K562 (cell line): ENCODE measurements at regions not wholly inside any gene's neighbourhood (a gene's known extent, or its start where the extent isn't known, plus 50 kb on each side); places are given as distances from the start of the nearest gene placed in this dataset.

Experiments used
- ATAC-seq: fragments of 200-7000 bp; cut with Tn5 transposase; 3 replicates; pipeline ENCODE4 v1.9.1; 2020; ENCODE audit warnings: moderate library complexity
- BruUV-seq: library from RNA; stranded (reverse); fragments of 400-500 nt; replicated peaks from 2 replicates; lab custom pipeline; 2021; lab: Mats Ljungman, UMichigan
- CTCF ChIA-PET: fragments of 300-600 bp; formaldehyde crosslinking; extraction: SDS; loops from one replicate; lab custom pipeline; 2021; ENCODE audit warnings: low intra/inter-chr PET ratio; lab: Yijun Ruan, JAX
- POLR2A ChIA-PET: fragments of 300-600, 350-650 bp; sonication (Branson Sonifier 250); formaldehyde crosslinking; extraction: SDS; loops from one replicate; lab custom pipeline; 2021; ENCODE audit warnings: antibody characterized with exemption, inconsistent platforms; lab: Yijun Ruan, JAX
- DNase-seq, 4 experiments: peaks; one replicate each; pipeline versions ENCODE4 v3.0.0 to v3.0.0-alpha.2; 2011 to 2018; ENCODE audit warnings: low spot score in 3 of 4, mixed read lengths in 3 of 4; ENCODE audit errors: extremely low read depth in 1 of 4
- FAIRE-seq: peaks from 2 replicates; lab custom pipeline; 2011; peaks lifted over from hg19 to GRCh38; lab: Jason Lieb, UNC
- H2AFZ ChIP-seq: 2 replicates; pipeline ENCODE4 v1.6.0; 2011; ENCODE audit warnings: low read depth, low read length, control low read depth, inconsistent platforms
- H3K27ac ChIP-seq: fragments of 200-600 bp; 3 replicates; pipeline ENCODE4 v1.8.0; 2011; ENCODE audit warnings: low read depth, mild to moderate bottlenecking, control low read depth, inconsistent platforms, low read length, moderate library complexity, mixed read lengths; ENCODE audit errors: extremely low read depth
- H3K27me3 ChIP-seq, 2 experiments: fragments of 300-600 bp in 1 of 2; 2 replicates in 1 of 2; 3 replicates in 1 of 2; pipeline versions ENCODE4 v1.6.0 to v1.8.0; 2011; ENCODE audit warnings: inconsistent platforms in 2 of 2, low read length in 2 of 2, mild to moderate bottlenecking in 1 of 2, mixed read lengths in 1 of 2, moderate library complexity in 1 of 2; ENCODE audit not compliant: control insufficient read depth in 2 of 2, insufficient read depth in 2 of 2
- H3K36me3 ChIP-seq: fragments of 300-600 bp; 3 replicates; pipeline ENCODE4 v1.8.0; 2011; ENCODE audit warnings: mild to moderate bottlenecking, low read length, inconsistent platforms; ENCODE audit not compliant: control insufficient read depth, insufficient read depth
- H3K4me1 ChIP-seq, 2 experiments: fragments of 200-600 bp in 1 of 2; replicated peaks in 1 of 2; 2 replicates in 1 of 2; 3 replicates in 1 of 2; pipeline versions ENCODE4 v1.5.1 to v1.8.0; 2011; ENCODE audit warnings: inconsistent platforms in 2 of 2, low read length in 2 of 2, mild to moderate bottlenecking in 1 of 2, mixed read lengths in 1 of 2, moderate library complexity in 1 of 2; ENCODE audit not compliant: control insufficient read depth in 2 of 2, insufficient read depth in 2 of 2
- H3K4me2 ChIP-seq: 2 replicates; pipeline ENCODE4 v1.6.1; 2011; ENCODE audit warnings: low read length, control low read depth, inconsistent platforms, mixed read lengths; ENCODE audit not compliant: insufficient read depth
- H3K4me3 ChIP-seq: fragments of 200-600 bp; sonication (generic), shearing (Covaris generic); 2 replicates; pipeline ENCODE4 v1.5.1; 2016; ENCODE audit warnings: control low read depth, inconsistent platforms
- H3K79me2 ChIP-seq: fragments of 200-600 bp; 3 replicates; pipeline ENCODE4 v1.8.0; 2011; ENCODE audit warnings: low read length, inconsistent platforms; ENCODE audit not compliant: control insufficient read depth, insufficient read depth
- H3K9ac ChIP-seq, 2 experiments: 2 replicates each; pipeline versions ENCODE4 v1.6.0 to v1.6.1; 2011; ENCODE audit warnings: low read depth in 2 of 2, low read length in 2 of 2, control low read depth in 1 of 2, inconsistent platforms in 1 of 2, mild to moderate bottlenecking in 1 of 2, mixed read lengths in 1 of 2; ENCODE audit not compliant: insufficient read depth in 1 of 2
- H3K9me1 ChIP-seq: one replicate; pipeline ENCODE4 v1.6.0; 2011; ENCODE audit warnings: inconsistent platforms, mild to moderate bottlenecking, low read length, moderate library complexity; ENCODE audit not compliant: control insufficient read depth, insufficient read depth
- H3K9me3 ChIP-seq: replicated peaks from 2 replicates; pipeline ENCODE4 v1.5.1; 2011; ENCODE audit warnings: low read depth, low read length, inconsistent platforms; ENCODE audit not compliant: control insufficient read depth, insufficient read depth
- H4K20me1 ChIP-seq: replicated peaks from 2 replicates; pipeline ENCODE4 v1.6.1; 2011; ENCODE audit warnings: low read length, inconsistent platforms, mixed read lengths; ENCODE audit not compliant: control insufficient read depth, insufficient read depth
- CBX3 ChIP-seq, 2 experiments: IDR thresholded peaks; 1 replicate in 1 of 2; 2 replicates in 1 of 2; pipeline ENCODE4 v1.6.1; 2012; ENCODE audit warnings: inconsistent platforms in 2 of 2, low read length in 2 of 2, borderline replicate concordance in 1 of 2, control low read depth in 1 of 2
- EP300 ChIP-seq: IDR thresholded peaks from 2 replicates; pipeline ENCODE4 v1.6.1; 2012; ENCODE audit warnings: low read length, improper control_type of control experiment
- ERF ChIP-seq: fragments of 450-650 bp; formaldehyde crosslinking; IDR thresholded peaks from 2 replicates; pipeline ENCODE4 v1.4.0; 2020; ENCODE audit warnings: mild to moderate bottlenecking, mixed read lengths
- NR2F6 ChIP-seq: fragments of 450-650 bp; formaldehyde crosslinking; IDR thresholded peaks from 2 replicates; pipeline ENCODE4 v1.4.0; 2020; ENCODE audit warnings: mild to moderate bottlenecking
- PHF8 ChIP-seq: fragments of 200-600 bp; sonication (generic); IDR thresholded peaks from 2 replicates; pipeline ENCODE4 v1.6.1; 2012; ENCODE audit warnings: mixed run types, mild to moderate bottlenecking, inconsistent platforms, low read length, moderate library complexity, borderline replicate concordance
- POLR2G ChIP-seq: fragments of 200-400 bp; formaldehyde crosslinking; IDR thresholded peaks from 2 replicates; pipeline ENCODE4 v1.6.1; 2017; ENCODE audit warnings: low read depth, mild to moderate bottlenecking, antibody characterized with exemption, low read length, moderate library complexity
- POLR3A ChIP-seq: IDR thresholded peaks from 2 replicates; pipeline ENCODE4 v1.6.1; 2011; ENCODE audit warnings: borderline replicate concordance, mild to moderate bottlenecking, moderate library complexity; ENCODE audit not compliant: insufficient read length, insufficient read depth; ENCODE audit errors: extremely low read depth
- RNF2 ChIP-seq: sonication (generic); IDR thresholded peaks from 2 replicates; pipeline ENCODE4 v1.6.1; 2016
- SMARCB1 ChIP-seq: IDR thresholded peaks from 2 replicates; pipeline ENCODE4 v1.6.1; 2011; ENCODE audit warnings: improper control_type of control experiment, low read depth; ENCODE audit not compliant: insufficient read length
- TBP ChIP-seq: optimal IDR thresholded peaks from 2 replicates; pipeline ENCODE3; 2011; ENCODE audit warnings: low read depth, low read length, improper control_type of control experiment
- ZC3H8 ChIP-seq: fragments of 450-650 bp; IDR thresholded peaks from 2 replicates; pipeline ENCODE4 v1.6.1; 2017
- in situ Hi-C: fragments of 300-500 bp; cut with MboI; formaldehyde crosslinking; loops from 4 replicates; pipeline ENCODE4 v1.15.0; 2018; ENCODE audit warnings: inconsistent platforms, mixed read lengths
- intact Hi-C: fragments of 100-400 bp; cut with micrococcal nuclease; formaldehyde crosslinking; loops from 2 replicates; pipeline ENCODE4 v1.14.2; 2022
- TF ChIP-seq, protein P1 (sequence below): fragments of 450-650 bp; IDR thresholded peaks from 2 replicates; pipeline ENCODE4 v1.6.1; 2016; ENCODE audit warnings: mild to moderate bottlenecking, moderate library complexity

DNA sequence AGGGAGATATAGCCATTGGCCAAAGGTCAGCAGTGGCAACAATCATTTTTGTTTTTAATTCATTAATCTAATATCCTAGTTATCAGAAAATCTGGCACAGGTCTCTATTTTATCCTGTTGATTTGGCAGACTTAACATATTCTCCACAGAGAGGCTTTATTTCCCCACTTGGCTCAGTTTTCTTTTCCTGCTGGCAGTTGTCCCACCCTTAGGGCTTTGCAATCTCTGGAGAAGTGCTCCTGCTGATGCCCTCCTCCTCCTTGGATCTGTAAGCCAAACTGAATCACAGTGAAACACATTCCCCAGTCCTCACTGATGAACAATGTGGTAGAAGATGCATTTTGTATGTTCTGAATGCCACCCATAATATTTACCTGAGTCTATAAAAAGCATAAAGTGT, 889.7 kb downstream of the PDHA2 start:
- Histone ChIP-seq H3K79me2 (no peaks in the 10 kb centered on the region), H3K4me1 (no peaks in the 10 kb centered on the region), H3K4me2 (no peak overlapping the region), H3K9me1 (no peaks in the 10 kb centered on the region), H3K27ac (no peak overlapping the region), H3K36me3 (no peaks in the 10 kb centered on the region), H4K20me1 (no peaks in the 10 kb centered on the region), H3K4me3 (no peak overlapping the region), H3K9ac (no peak overlapping the region), H3K27me3 (no peaks in the 10 kb centered on the region), H2AFZ (no peak overlapping the region), H3K9me3 (no peaks in the 10 kb centered on the region)
- ATAC-seq (no peak), FAIRE-seq (no peak), DNase-seq (no peak)
- POLR2A ChIA-PET, result no interaction called here
- intact Hi-C loops (no loop called here), in situ Hi-C loops (no loop called here)
- TF ChIP-seq NR2F6 (CRISPR knock-in tag) (no peak), ZC3H8 (no peak), RNF2 (no peak), POLR2G (no peak), EP300 (no peak), POLR3A (no peak), CBX3 (IDR thresholded peaks at IDR 0.05; ENCODE audit: borderline replicate concordance in 1 of 2, low read length in 2 of 2) (no peak), TBP (no peak), PHF8 (no peak), ERF (no peak), SMARCB1 (no peak)
- TF ChIP-seq, protein P1, sequence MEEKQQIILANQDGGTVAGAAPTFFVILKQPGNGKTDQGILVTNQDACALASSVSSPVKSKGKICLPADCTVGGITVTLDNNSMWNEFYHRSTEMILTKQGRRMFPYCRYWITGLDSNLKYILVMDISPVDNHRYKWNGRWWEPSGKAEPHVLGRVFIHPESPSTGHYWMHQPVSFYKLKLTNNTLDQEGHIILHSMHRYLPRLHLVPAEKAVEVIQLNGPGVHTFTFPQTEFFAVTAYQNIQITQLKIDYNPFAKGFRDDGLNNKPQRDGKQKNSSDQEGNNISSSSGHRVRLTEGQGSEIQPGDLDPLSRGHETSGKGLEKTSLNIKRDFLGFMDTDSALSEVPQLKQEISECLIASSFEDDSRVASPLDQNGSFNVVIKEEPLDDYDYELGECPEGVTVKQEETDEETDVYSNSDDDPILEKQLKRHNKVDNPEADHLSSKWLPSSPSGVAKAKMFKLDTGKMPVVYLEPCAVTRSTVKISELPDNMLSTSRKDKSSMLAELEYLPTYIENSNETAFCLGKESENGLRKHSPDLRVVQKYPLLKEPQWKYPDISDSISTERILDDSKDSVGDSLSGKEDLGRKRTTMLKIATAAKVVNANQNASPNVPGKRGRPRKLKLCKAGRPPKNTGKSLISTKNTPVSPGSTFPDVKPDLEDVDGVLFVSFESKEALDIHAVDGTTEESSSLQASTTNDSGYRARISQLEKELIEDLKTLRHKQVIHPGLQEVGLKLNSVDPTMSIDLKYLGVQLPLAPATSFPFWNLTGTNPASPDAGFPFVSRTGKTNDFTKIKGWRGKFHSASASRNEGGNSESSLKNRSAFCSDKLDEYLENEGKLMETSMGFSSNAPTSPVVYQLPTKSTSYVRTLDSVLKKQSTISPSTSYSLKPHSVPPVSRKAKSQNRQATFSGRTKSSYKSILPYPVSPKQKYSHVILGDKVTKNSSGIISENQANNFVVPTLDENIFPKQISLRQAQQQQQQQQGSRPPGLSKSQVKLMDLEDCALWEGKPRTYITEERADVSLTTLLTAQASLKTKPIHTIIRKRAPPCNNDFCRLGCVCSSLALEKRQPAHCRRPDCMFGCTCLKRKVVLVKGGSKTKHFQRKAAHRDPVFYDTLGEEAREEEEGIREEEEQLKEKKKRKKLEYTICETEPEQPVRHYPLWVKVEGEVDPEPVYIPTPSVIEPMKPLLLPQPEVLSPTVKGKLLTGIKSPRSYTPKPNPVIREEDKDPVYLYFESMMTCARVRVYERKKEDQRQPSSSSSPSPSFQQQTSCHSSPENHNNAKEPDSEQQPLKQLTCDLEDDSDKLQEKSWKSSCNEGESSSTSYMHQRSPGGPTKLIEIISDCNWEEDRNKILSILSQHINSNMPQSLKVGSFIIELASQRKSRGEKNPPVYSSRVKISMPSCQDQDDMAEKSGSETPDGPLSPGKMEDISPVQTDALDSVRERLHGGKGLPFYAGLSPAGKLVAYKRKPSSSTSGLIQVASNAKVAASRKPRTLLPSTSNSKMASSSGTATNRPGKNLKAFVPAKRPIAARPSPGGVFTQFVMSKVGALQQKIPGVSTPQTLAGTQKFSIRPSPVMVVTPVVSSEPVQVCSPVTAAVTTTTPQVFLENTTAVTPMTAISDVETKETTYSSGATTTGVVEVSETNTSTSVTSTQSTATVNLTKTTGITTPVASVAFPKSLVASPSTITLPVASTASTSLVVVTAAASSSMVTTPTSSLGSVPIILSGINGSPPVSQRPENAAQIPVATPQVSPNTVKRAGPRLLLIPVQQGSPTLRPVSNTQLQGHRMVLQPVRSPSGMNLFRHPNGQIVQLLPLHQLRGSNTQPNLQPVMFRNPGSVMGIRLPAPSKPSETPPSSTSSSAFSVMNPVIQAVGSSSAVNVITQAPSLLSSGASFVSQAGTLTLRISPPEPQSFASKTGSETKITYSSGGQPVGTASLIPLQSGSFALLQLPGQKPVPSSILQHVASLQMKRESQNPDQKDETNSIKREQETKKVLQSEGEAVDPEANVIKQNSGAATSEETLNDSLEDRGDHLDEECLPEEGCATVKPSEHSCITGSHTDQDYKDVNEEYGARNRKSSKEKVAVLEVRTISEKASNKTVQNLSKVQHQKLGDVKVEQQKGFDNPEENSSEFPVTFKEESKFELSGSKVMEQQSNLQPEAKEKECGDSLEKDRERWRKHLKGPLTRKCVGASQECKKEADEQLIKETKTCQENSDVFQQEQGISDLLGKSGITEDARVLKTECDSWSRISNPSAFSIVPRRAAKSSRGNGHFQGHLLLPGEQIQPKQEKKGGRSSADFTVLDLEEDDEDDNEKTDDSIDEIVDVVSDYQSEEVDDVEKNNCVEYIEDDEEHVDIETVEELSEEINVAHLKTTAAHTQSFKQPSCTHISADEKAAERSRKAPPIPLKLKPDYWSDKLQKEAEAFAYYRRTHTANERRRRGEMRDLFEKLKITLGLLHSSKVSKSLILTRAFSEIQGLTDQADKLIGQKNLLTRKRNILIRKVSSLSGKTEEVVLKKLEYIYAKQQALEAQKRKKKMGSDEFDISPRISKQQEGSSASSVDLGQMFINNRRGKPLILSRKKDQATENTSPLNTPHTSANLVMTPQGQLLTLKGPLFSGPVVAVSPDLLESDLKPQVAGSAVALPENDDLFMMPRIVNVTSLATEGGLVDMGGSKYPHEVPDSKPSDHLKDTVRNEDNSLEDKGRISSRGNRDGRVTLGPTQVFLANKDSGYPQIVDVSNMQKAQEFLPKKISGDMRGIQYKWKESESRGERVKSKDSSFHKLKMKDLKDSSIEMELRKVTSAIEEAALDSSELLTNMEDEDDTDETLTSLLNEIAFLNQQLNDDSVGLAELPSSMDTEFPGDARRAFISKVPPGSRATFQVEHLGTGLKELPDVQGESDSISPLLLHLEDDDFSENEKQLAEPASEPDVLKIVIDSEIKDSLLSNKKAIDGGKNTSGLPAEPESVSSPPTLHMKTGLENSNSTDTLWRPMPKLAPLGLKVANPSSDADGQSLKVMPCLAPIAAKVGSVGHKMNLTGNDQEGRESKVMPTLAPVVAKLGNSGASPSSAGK, result no peak
- BruUV-seq, result no TSS peak
- CTCF ChIA-PET, result no interaction called here
